ENCODE measurements at regions not wholly inside any gene's neighbourhood (a gene's known extent, or its start where the extent isn't known, plus 50 kb on each side); places are given as distances from the start of the nearest gene placed in this dataset.

GRCh38 chr9:38229504-38230155 lies 160.6 kb upstream of the SHB start:
- H2BK20ac ChIP-seq (ENCODE audit: low read depth, low read length, poor library complexity, severe bottlenecking) = no peak overlapping the region
- WGBS (ENCODE audit: extremely low coverage, insufficient read length, low lambda C conversion rate) = no CpG with 5 or more reads among the region's 13 CpGs
- H4K20me1 ChIP-seq (ENCODE audit: control insufficient read depth, insufficient read depth, insufficient read length) = no peaks in the 10 kb centered on the region
- no peak overlapping the region for H3K18ac ChIP-seq (ENCODE audit: insufficient read length, low read depth, low read length)
- Mint-ChIP-seq H3K4me3 (no peak overlapping the region), H3K9me3 (no peaks in the 10 kb centered on the region), H3K36me3 (ENCODE audit: insufficient read depth in 1 of 3, low read depth in 3 of 3) (no peaks in the 10 kb centered on the region), H3K27me3 (ENCODE audit: low read depth) (peaks cover 100% of the 10 kb centered on the region), H3K27ac (no peak overlapping the region), H3K4me1 (peaks cover 22 to 34% of the 10 kb centered on the region in 2 experiments)
- no peak overlapping the region for H2BK12ac ChIP-seq (ENCODE audit: insufficient read length, low read depth, low read length)
- no peak overlapping the region for H3K27ac ChIP-seq (ENCODE audit: insufficient read length, low read depth, low read length)
- DNase-seq = no peak
- no peak overlapping the region for H2AK5ac ChIP-seq (ENCODE audit: insufficient read length, low read length)
- H2BK120ac ChIP-seq (ENCODE audit: low read depth, low read length, poor library complexity, severe bottlenecking) = no peak overlapping the region
- H3K23me2 ChIP-seq (ENCODE audit: insufficient read length, low read depth, low read length, poor library complexity, severe bottlenecking) = no peaks in the 10 kb centered on the region
- no peak overlapping the region for H3K56ac ChIP-seq (ENCODE audit: insufficient read length, low read depth, low read length)
- no peak overlapping the region for H3T11ph ChIP-seq (ENCODE audit: low read length)
- no peak overlapping the region for H3K4ac ChIP-seq (ENCODE audit: low read depth, low read length)
- H3K4me2 ChIP-seq (ENCODE audit: insufficient read depth, insufficient read length, low read length) = no peak overlapping the region
- no peaks in the 10 kb centered on the region for H3K79me2 ChIP-seq (ENCODE audit: insufficient read depth, low read length)
- no peak overlapping the region for H2BK15ac ChIP-seq (ENCODE audit: low read depth, low read length)
- H3K9ac ChIP-seq (ENCODE audit: extremely low read depth, insufficient read length, low read length) = no peak overlapping the region
- H2AFZ ChIP-seq (ENCODE audit: low read length) = no peak overlapping the region
- H3K14ac ChIP-seq (ENCODE audit: insufficient read depth, low read length) = no peak overlapping the region
- no peak overlapping the region for H4K5ac ChIP-seq (ENCODE audit: insufficient read length, low read depth, low read length)
- H2BK5ac ChIP-seq (ENCODE audit: insufficient read length, low read length) = no peak overlapping the region
- no peaks in the 10 kb centered on the region for H3K79me1 ChIP-seq (ENCODE audit: insufficient read depth, low read depth, low read length, poor library complexity, severe bottlenecking)
- no peaks in the 10 kb centered on the region for H3K9me3 ChIP-seq (ENCODE audit: control insufficient read depth, low read depth, low read length)
- no peak overlapping the region for H4K91ac ChIP-seq (ENCODE audit: insufficient read length, low read depth, low read length)
- H4K8ac ChIP-seq (replicated peaks; ENCODE audit: insufficient read length, low read depth, low read length) = no peak overlapping the region
- H3K4me1 ChIP-seq (ENCODE audit: insufficient read depth, low read length) = peaks cover 3% of the 10 kb centered on the region; the same call in 1 of the 2 replicates
- TF ChIP-seq CTCF (conservative IDR thresholded peaks at IDR 0.05) = no peak
- no peak overlapping the region for H3K23ac ChIP-seq (ENCODE audit: insufficient read length, low read depth, low read length)
- no peaks in the 10 kb centered on the region; the same call in 1 of the 2 replicates for H3K27me3 ChIP-seq (ENCODE audit: insufficient read depth, low read length)

Data from H9 (cell line).